HG03469 (cell line): ENCODE measurements at regions not wholly inside any gene's neighbourhood (a gene's known extent, or its start where the extent isn't known, plus 50 kb on each side); places are given as distances from the start of the nearest gene placed in this dataset.

ENCODE experiments used
- ATAC-seq: cut with Tn5 transposase; IDR thresholded peaks from one replicate; pipeline ENCODE4 v1.9.1; 2021; ENCODE audit warnings: mild to moderate bottlenecking, moderate library complexity, moderate number of reproducible peaks; ENCODE audit not compliant: unreplicated experiment

- no peak for ATAC-seq
Observed at GRCh38 chr2:128732976-128733431, 414.3 kb upstream of the HS6ST1 start.

- ATAC-seq = no peak
Observed at GRCh38 chr2:128733450-128733849, 414.8 kb upstream of the HS6ST1 start.

GRCh38 chr2:128734521-128735295 is 416.0 kb upstream of the HS6ST1 start:
- no peak for ATAC-seq

- no peak for ATAC-seq
Observed at GRCh38 chr2:128735296-128735960, 416.8 kb upstream of the HS6ST1 start.

GRCh38 chr2:128736046-128736688 is 417.5 kb upstream of the HS6ST1 start:
- ATAC-seq = no peak

GRCh38 chr2:128736689-128737545 is 418.2 kb upstream of the HS6ST1 start:
- no peak for ATAC-seq

GRCh38 chr2:128737546-128737826 is 418.8 kb upstream of the HS6ST1 start:
- ATAC-seq = no peak

GRCh38 chr2:128738446-128739110 is 419.9 kb upstream of the HS6ST1 start:
- no peak for ATAC-seq

- ATAC-seq = no peak
Observed at GRCh38 chr2:128742467-128742866, 423.8 kb upstream of the HS6ST1 start.

GRCh38 chr2:128745946-128746345 is 427.3 kb upstream of the HS6ST1 start:
- ATAC-seq = no peak

GRCh38 chr2:128746356-128746755 is 427.7 kb upstream of the HS6ST1 start:
- no peak for ATAC-seq

- no peak for ATAC-seq
Observed at GRCh38 chr2:128748336-128748735, 429.7 kb upstream of the HS6ST1 start.

GRCh38 chr2:128748835-128749605 is 430.4 kb upstream of the HS6ST1 start:
- no peak for ATAC-seq

- no peak for ATAC-seq
Observed at GRCh38 chr2:128750328-128751165, 431.9 kb upstream of the HS6ST1 start.

GRCh38 chr2:128751746-128752145 is 433.1 kb upstream of the HS6ST1 start:
- no peak for ATAC-seq

- no peak for ATAC-seq
Observed at GRCh38 chr2:128752691-128753263, 434.1 kb upstream of the HS6ST1 start.

- ATAC-seq = no peak
Observed at GRCh38 chr2:128753321-128753720, 434.7 kb upstream of the HS6ST1 start.

GRCh38 chr2:128753800-128754199 is 435.1 kb upstream of the HS6ST1 start:
- ATAC-seq = no peak
